ENCODE measurements at regions not wholly inside any gene's neighbourhood (a gene's known extent, or its start where the extent isn't known, plus 50 kb on each side); places are given as distances from the start of the nearest gene placed in this dataset.
"Not testable (repeated sequence)": the region's sequence is repeated elsewhere in the genome, so short reads cannot be mapped to it uniquely, and the experiment has no call there.

- DNase-seq, result no peak
Measured at GRCh38 chr12:107826276-107826675, 51.8 kb downstream of the ASCL4 start.

- DNase-seq, result no peak
Measured at GRCh38 chr12:107829271-107829670, 54.8 kb downstream of the ASCL4 start.

- DNase-seq, result no peak
Measured at GRCh38 chr12:107832441-107832840, 57.9 kb downstream of the ASCL4 start.

DNA sequence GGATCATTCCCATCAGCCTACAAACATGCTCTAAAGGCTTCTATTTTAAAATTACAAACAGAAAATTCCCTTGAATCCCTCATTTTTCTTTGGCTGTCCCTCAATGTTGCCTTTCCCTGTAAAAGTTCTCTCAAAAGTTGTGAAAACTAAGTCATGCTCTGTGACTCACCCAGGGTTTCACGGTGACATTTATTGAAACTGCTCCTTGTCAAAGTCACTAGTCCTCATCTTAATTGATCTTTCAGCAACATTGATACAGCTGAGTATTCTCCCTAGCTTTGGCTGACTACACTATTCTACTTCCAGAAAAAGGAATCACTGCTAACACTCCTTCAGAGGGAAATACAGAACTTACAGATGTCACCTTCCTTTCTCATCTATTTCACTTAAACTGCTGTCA, 65.7 kb downstream of the ASCL4 start:
- no peak for DNase-seq

DNA sequence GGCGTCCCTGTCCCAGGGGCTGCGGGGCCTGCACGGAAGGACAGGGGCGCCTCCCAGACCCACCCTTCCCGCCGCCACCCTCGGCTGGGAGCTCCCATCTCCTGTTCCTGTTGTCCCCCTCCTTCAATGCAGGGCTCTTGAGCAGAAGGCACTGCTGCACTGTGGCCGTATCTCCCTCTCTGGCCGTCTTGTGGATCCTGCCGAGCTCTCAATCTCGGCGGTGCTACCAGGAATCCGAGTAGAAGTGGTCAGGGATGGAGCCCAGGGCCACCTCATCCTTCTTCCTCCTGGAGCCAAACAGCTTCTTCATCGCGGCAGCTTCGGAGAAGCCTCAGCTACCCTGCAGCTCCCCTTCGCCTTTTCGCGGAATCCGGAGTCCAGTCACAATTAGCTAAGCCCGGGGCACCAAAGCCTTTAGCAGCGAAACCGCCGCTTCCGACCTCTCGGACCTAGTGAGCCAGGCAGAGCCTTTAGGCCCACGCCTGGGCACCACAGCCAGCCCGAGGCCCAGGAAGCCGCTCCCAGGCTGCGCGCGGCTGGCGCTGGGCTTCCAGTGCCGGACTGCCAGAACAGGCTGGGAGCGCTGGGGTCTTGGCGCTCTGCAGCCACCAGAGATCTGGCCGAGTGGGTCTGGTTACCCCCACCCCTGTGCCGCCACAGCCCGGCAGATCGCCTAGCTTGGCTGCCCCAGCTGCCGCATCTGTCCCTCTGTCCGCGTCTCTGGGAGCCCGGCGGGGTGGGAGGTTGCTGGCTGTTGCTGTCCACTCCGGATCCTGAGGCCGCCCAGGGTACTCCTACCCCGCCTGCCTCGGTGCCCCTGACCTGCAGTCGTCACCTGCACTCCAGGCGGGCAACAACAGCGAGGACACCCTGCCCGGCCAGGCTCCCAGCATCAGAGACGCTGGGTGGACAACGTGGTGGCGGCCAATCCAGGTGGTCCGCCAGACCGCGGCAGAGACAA, 69.1 kb downstream of the ASCL4 start:
- DNase-seq, result no peak

- DNase-seq, result no peak
Measured at GRCh38 chr12:107844312-107844921, 69.9 kb downstream of the ASCL4 start.

DNA sequence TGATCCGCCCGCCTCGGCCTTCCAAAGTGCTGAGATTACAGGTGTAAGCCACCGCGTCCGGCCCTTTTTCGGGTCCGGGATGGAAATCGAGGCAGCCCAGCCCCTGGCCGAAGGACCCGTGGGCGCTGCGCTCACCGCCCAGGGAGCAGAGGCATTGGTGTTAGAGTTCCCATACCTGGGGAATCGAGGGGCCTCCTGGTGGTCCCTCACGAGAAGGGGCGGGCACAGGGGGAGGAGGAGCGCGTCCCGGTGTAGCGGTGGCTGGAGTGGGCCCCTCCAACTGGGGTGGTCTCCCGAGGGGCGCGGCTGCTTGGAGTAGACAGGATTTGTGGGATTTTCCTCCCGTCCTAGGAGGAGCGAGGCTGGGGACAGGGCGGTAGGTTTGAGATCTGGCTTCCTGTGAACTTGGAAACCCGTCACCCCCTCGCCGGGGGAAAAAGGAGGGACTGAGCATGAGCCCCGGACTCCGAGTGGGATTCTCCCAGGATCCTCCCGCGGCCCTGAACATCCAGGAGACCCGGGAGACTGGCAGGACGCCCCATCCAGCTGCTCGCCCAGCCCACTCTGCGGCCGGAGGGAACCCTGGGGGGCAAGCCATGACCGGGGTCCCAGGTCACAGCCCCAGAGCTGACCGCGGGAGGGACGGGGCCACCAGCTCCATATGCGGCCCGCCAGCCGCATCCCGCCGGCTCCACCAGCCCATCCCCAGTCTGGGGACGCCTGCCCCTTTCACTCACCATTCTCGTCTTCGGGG, 70.9 kb downstream of the ASCL4 start:
- no peak for DNase-seq

- no peak for DNase-seq
Measured at GRCh38 chr12:107845980-107846659, 71.6 kb downstream of the ASCL4 start.

GRCh38 chr12:107847430-107847829, 72.9 kb downstream of the ASCL4 start:
- no peak for DNase-seq

DNA sequence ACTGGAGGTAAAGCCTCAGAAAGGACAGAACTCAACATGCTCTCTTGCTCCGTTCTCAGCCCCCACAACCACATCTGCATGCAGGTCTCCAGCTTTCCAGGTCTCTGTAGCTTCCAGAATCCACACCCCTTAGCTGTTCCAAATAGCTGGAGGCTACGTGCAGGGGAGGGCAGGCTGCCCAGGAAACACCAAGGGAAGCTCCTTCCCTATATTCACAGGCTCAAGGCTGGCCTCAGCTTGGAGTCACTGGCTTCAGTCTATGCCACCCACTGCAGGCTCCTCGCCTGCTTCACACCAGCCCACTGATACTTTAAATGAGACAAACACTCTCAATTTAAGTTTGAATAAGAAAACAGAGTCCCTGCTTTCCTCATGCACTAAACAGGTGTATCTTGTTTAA, 73.3 kb downstream of the ASCL4 start:
- DNase-seq, result no peak

- DNase-seq, result no peak
Measured at GRCh38 chr12:107853479-107853878, 79.0 kb downstream of the ASCL4 start.

GRCh38 chr12:107855471-107855870, 81.0 kb downstream of the ASCL4 start:
- DNase-seq, result no peak

DNA sequence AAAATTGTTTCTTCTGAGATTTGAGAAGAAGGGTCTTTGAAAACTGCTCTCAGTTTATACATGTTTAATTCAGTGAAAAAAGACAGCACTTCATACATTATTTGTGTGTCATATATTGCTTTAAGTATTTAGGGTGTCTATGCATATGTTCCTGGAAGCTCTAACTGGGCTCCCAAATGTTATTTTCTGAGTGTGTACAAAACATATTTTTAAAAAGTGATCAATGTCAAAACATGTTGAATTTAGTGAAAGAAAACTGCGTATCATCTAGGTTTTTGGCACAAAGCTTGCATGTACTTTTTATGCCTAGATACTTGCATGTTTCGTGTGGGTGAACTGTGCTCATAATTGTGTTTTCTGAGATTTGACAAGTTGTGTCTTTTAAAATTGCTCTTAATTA, 81.6 kb downstream of the ASCL4 start:
- no peak for DNase-seq

- no peak for DNase-seq
Measured at GRCh38 chr12:107857191-107857590, 82.7 kb downstream of the ASCL4 start.

DNA sequence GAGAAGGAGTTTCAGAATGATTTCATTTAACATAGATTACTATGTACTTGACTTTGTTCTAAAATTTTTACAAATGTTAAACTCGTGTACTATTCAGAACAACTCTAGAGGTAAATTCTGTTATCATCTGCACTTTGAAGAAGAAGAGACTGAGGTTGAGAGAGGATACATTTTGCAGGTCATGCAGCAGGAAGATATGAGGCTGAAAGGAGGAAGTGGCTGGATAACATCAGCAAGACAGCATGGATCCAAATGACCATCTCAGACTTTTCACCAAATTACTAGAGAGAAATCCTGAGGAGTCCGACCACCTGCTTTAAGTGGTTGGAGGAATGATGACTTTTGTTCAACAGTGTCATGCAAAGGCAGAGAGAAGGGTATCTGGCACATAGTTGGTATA, 84.9 kb downstream of the ASCL4 start:
- no peak for DNase-seq

DNA sequence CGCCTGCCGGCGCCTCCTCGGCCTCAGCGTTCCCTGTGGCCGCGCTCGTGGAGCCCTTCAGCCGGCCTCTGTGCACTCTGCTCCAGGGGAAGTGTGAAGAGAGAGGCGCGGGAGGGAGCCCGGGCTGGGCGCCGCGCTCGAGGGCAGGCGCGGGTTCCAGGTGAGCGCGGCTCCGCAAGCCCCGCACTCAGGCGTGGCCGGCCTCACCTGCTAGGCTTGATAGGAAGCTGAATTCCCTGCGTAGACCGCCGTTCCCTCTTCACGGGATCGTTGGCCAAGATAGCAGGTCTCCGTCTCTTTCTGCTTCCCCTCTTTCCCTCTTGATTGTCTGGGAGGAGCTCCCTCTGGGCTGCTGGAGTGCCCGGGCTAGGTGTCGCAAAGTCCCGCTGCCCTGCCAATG, 89.7 kb downstream of the ASCL4 start:
- DNase-seq, result no peak

GRCh38 chr12:107864727-107865126, 90.2 kb downstream of the ASCL4 start:
- DNase-seq, result not testable (repeated sequence)

- DNase-seq, result no peak
Measured at GRCh38 chr12:107873223-107873622, 98.7 kb downstream of the ASCL4 start.

DNA sequence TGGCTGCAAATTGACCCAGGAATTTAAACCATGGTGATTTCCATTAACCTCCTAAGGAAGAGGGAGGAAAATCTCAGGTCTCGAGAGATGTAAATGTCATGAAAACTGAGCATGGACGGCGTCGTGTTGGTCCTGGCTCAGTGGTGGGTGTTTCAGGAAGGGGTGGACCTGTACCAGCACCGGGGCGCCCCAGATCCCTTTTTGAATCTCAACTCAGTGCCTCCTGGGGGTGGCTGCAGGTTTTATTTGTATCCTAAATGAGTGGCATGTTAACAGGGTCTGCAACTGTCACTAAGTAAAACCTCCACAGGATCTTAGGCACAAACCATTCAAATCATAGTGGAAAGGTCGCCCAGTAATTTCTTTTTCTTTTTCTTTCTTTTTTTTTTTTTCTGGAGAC, 101.3 kb downstream of the ASCL4 start:
- no peak for DNase-seq

- peak; percentile 34 for DNase-seq
Measured at GRCh38 chr12:107884769-107885694, 110.5 kb downstream of the ASCL4 start.

DNA sequence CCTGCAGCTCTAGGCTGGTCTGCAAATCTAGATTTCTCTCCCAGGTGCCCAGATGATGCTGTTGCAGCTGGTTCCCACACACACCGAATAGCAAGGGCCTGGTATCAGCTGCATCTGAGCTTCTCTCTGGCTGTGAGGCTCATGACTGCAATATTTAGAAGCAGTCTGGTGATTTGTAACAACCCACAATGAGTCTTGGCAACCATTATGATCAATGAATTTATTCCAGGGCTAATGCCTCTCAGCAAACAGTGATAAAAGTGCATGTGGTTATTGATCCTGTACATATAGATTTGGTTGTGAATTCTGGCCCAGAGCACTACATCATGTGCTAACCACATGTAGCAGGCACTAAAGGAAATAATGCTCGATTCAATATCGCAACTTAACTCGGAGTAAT, 114.3 kb downstream of the ASCL4 start:
- DNase-seq, result no peak

DNA sequence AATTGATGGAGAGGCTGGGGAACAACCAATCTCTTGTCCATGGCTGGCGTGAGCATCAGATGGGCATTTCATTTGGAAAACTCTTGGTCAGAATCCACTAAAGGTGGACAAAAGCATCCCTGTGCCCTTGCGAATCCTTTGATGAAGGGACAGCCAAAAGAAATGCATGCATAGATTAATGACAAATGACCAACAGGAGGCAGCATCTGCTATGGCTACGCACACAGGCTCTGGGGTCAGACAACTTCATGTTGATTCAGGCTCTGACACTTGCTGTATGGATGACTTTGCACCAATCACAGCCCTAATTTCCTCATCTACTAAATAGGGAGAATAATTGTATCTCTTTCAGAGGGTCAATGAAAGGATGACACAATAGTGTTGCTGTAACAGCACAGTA, 117.5 kb downstream of the ASCL4 start:
- peak; percentile 2 for DNase-seq
